ENCODE measurements at regions not wholly inside any gene's neighbourhood (a gene's known extent, or its start where the extent isn't known, plus 50 kb on each side); places are given as distances from the start of the nearest gene placed in this dataset.

DNA sequence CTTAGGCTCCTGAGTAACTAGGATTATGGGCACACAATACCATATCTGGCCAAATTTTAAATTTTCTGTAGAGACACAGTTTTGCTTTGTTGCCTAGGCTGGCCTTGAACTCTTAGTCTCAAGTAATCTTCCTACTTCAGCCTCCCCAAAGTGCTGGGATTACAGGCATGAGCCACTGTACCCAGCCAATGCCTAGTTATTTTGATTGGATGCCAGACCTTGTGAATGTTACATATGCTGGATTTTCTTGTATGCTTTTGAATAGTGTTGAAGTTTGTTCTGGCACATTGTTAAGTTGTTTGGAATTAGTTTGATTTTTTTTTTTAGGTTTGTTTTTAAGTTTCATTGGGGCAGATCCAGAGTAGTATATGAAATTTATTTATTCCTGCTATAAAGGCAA, 110.7 kb upstream of the ANO5 start:
- Histone ChIP-seq H3K4me1 (ENCODE audit: control insufficient read depth in 1 of 2, low read depth in 2 of 2) (no peaks in the 10 kb centered on the region), H3K36me3 (no peaks in the 10 kb centered on the region), H3K27me3 (replicated peaks; ENCODE audit: insufficient read depth) (no peaks in the 10 kb centered on the region), H3K27ac (no peak overlapping the region), H3K9me3 (no peaks in the 10 kb centered on the region), H3K4me3 (no peak overlapping the region)
- ATAC-seq (ENCODE audit: insufficient number of reproducible peaks, low FRiP score, low read depth) (no peak), DNase-seq (ENCODE audit: low spot score) (no peak)
- TF ChIP-seq, protein P1, sequence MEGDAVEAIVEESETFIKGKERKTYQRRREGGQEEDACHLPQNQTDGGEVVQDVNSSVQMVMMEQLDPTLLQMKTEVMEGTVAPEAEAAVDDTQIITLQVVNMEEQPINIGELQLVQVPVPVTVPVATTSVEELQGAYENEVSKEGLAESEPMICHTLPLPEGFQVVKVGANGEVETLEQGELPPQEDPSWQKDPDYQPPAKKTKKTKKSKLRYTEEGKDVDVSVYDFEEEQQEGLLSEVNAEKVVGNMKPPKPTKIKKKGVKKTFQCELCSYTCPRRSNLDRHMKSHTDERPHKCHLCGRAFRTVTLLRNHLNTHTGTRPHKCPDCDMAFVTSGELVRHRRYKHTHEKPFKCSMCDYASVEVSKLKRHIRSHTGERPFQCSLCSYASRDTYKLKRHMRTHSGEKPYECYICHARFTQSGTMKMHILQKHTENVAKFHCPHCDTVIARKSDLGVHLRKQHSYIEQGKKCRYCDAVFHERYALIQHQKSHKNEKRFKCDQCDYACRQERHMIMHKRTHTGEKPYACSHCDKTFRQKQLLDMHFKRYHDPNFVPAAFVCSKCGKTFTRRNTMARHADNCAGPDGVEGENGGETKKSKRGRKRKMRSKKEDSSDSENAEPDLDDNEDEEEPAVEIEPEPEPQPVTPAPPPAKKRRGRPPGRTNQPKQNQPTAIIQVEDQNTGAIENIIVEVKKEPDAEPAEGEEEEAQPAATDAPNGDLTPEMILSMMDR (IDR thresholded peaks at IDR 0.05): no peak

GRCh38 chr11:22082788-22083187, 110.1 kb upstream of the ANO5 start:
- no peaks in the 10 kb centered on the region for H3K27me3 ChIP-seq (replicated peaks; ENCODE audit: insufficient read depth)
- DNase-seq (ENCODE audit: low spot score) (no peak), ATAC-seq (ENCODE audit: insufficient number of reproducible peaks, low FRiP score, low read depth) (no peak)
- H3K9me3 ChIP-seq: no peaks in the 10 kb centered on the region
- H3K27ac ChIP-seq: no peak overlapping the region
- H3K4me3 ChIP-seq: no peak overlapping the region
- TF ChIP-seq, protein P1 (IDR thresholded peaks at IDR 0.05): no peak
- H3K4me1 ChIP-seq (ENCODE audit: control insufficient read depth in 1 of 2, low read depth in 2 of 2): no peaks in the 10 kb centered on the region
- no peaks in the 10 kb centered on the region for H3K36me3 ChIP-seq

- Histone ChIP-seq H3K4me3 (no peak overlapping the region), H3K36me3 (no peaks in the 10 kb centered on the region), H3K27ac (no peak overlapping the region), H3K27me3 (replicated peaks; ENCODE audit: insufficient read depth) (no peaks in the 10 kb centered on the region), H3K9me3 (no peaks in the 10 kb centered on the region), H3K4me1 (ENCODE audit: control insufficient read depth in 1 of 2, low read depth in 2 of 2) (no peaks in the 10 kb centered on the region)
- ATAC-seq (ENCODE audit: insufficient number of reproducible peaks, low FRiP score, low read depth) (no peak), DNase-seq (ENCODE audit: low spot score) (no peak)
- TF ChIP-seq, protein P1 (IDR thresholded peaks at IDR 0.05): no peak
Observed at GRCh38 chr11:22084056-22084455, 108.8 kb upstream of the ANO5 start.

DNA sequence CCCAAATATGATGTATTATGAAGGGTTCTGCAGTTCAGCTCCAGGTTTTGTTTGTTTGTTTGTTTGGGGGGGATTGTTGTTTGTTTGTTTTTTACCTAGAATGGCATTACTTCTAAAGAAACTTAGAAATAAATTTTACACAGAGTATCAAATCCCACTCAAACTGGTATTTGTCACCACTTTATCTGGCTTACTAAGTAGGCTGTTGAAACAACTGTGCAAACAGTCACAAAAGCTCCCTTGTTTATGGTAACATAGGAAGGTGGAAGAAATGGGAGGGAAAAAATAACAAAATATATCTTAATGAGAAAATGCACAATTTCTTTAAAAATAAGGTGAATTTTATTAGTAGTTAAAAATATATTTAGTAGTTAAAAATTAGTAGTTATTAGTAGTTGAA, 108.3 kb upstream of the ANO5 start:
- no peak overlapping the region for H3K4me3 ChIP-seq
- TF ChIP-seq, protein P1 (IDR thresholded peaks at IDR 0.05): no peak
- no peak for ATAC-seq (ENCODE audit: insufficient number of reproducible peaks, low FRiP score, low read depth)

DNA sequence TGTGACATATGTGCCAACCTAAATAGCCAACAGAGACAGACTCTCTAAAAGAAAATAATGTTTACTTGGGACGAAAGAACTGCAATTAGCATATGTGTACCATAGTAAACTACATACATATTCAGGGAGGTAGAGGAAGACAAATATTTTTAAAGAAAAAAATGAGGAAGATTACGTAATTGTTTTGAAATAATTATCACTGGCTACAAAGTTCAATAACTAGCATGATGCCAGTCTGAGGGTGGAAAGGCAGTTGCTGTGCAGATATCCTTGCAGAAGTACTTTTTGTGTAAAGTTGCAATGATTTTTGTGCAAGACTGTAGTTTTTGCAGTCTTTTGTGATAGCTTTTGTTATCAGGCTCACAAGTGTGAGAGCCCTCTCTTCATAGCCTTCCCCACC, 103.3 kb upstream of the ANO5 start:
- Histone ChIP-seq H3K4me3 (no peak overlapping the region), H3K27ac (no peak overlapping the region), H3K27me3 (replicated peaks; ENCODE audit: insufficient read depth) (no peaks in the 10 kb centered on the region), H3K9me3 (no peaks in the 10 kb centered on the region), H3K4me1 (ENCODE audit: control insufficient read depth in 1 of 2, low read depth in 2 of 2) (no peaks in the 10 kb centered on the region), H3K36me3 (no peaks in the 10 kb centered on the region)
- DNase-seq (ENCODE audit: low spot score): no peak
- no peak for ATAC-seq (ENCODE audit: insufficient number of reproducible peaks, low FRiP score, low read depth)
- TF ChIP-seq, protein P1 (IDR thresholded peaks at IDR 0.05): no peak

More for the DNA sequence above, 108.3 kb upstream of the ANO5 start:
- Histone ChIP-seq H3K27me3 (replicated peaks; ENCODE audit: insufficient read depth) (no peaks in the 10 kb centered on the region), H3K4me1 (ENCODE audit: control insufficient read depth in 1 of 2, low read depth in 2 of 2) (no peaks in the 10 kb centered on the region), H3K9me3 (no peaks in the 10 kb centered on the region), H3K36me3 (no peaks in the 10 kb centered on the region), H3K27ac (no peak overlapping the region)
- no peak for DNase-seq (ENCODE audit: low spot score)

All from thoracic aorta (tissue), 2 donors.